SK-N-SH treated with all-trans-retinoic acid at 6 μM for 48 hours (cell line): ENCODE measurements at regions not wholly inside any gene's neighbourhood (a gene's known extent, or its start where the extent isn't known, plus 50 kb on each side); places are given as distances from the start of the nearest gene placed in this dataset.

ENCODE experiments used
- ATAC-seq: fragments of 200-7000 bp; cut with Tn5 transposase; 3 replicates; pipeline ENCODE4 v1.9.1; 2020; ENCODE audit warnings: mild to moderate bottlenecking, moderate library complexity
- ARNTL ChIP-seq: fragments of 450-650 bp; formaldehyde crosslinking; IDR thresholded peaks from 2 replicates; pipeline ENCODE4 v1.5.0; 2020; ENCODE audit warnings: low read depth, mild to moderate bottlenecking, moderate library complexity, borderline replicate concordance
- BACH2 ChIP-seq: fragments of 250-450 bp; sonication (Bioruptor Pico); IDR thresholded peaks from 2 replicates; pipeline ENCODE4 v1.9.0; 2021; ENCODE audit warnings: mild to moderate bottlenecking, borderline replicate concordance
- CSDC2 ChIP-seq: fragments of 250-450 bp; sonication (Bioruptor Pico); IDR thresholded peaks from 2 replicates; pipeline ENCODE4 v1.5.0; 2020; ENCODE audit warnings: mild to moderate bottlenecking, moderate library complexity
- ESRRG ChIP-seq: fragments of 250-450 bp; sonication (Bioruptor Pico); IDR thresholded peaks from 2 replicates; pipeline ENCODE4 v1.6.1; 2021; ENCODE audit warnings: mild to moderate bottlenecking
- GLIS3 ChIP-seq: fragments of 250-450 bp; sonication (Bioruptor Pico); IDR thresholded peaks from 2 replicates; pipeline ENCODE4 v1.5.0; 2020; ENCODE audit warnings: mild to moderate bottlenecking, moderate library complexity
- ISL1 ChIP-seq: fragments of 250-450 bp; sonication (Bioruptor Pico); IDR thresholded peaks from 2 replicates; pipeline ENCODE4 v2.1.2; 2022; ENCODE audit warnings: mild to moderate bottlenecking, moderate library complexity
- OSR1 ChIP-seq: fragments of 250-450 bp; sonication (Bioruptor Pico); IDR thresholded peaks from 2 replicates; pipeline ENCODE4 v1.8.0; 2022; ENCODE audit warnings: moderate library complexity, mild to moderate bottlenecking, inconsistent platforms
- PPARA ChIP-seq: fragments of 250-450 bp; sonication (Bioruptor Pico); IDR thresholded peaks from 2 replicates; pipeline ENCODE4 v1.5.0; 2020; ENCODE audit warnings: mild to moderate bottlenecking, borderline replicate concordance
- RARB ChIP-seq: fragments of 250-450 bp; sonication (Bioruptor Pico); IDR thresholded peaks from 2 replicates; pipeline ENCODE4 v1.8.0; 2021; ENCODE audit warnings: mild to moderate bottlenecking, moderate library complexity
- SNAI2 ChIP-seq: fragments of 250-450 bp; sonication (Bioruptor Pico); IDR thresholded peaks from 2 replicates; pipeline ENCODE4 v1.5.0; 2020; ENCODE audit warnings: mild to moderate bottlenecking, moderate library complexity
- TCF4 ChIP-seq: fragments of 250-450 bp; sonication (Bioruptor Pico); IDR thresholded peaks from 2 replicates; pipeline ENCODE4 v1.8.0; 2021; ENCODE audit warnings: mild to moderate bottlenecking, moderate library complexity, borderline replicate concordance
- TOX ChIP-seq: fragments of 250-450 bp; sonication (Bioruptor Pico); IDR thresholded peaks from 2 replicates; pipeline ENCODE4 v1.8.0; 2021; ENCODE audit warnings: mild to moderate bottlenecking, moderate library complexity, borderline replicate concordance
- ZC3H10 ChIP-seq: fragments of 250-450 bp; sonication (Bioruptor Pico); IDR thresholded peaks from 2 replicates; pipeline ENCODE4 v1.5.1; 2021; ENCODE audit warnings: mild to moderate bottlenecking, moderate library complexity
- ZFP3 ChIP-seq: fragments of 250-450 bp; sonication (Bioruptor Pico); IDR thresholded peaks from 2 replicates; pipeline ENCODE4 v1.5.0; 2020; ENCODE audit warnings: mild to moderate bottlenecking, moderate library complexity
- ZFP30 ChIP-seq: fragments of 450-650 bp; formaldehyde crosslinking; IDR thresholded peaks from 2 replicates; pipeline ENCODE4 v1.5.0; 2022; ENCODE audit warnings: mild to moderate bottlenecking, moderate library complexity
- ZNF565 ChIP-seq: fragments of 450-650 bp; formaldehyde crosslinking; conservative IDR thresholded peaks from 2 replicates; pipeline ENCODE4 v1.5.0; 2020; ENCODE audit warnings: low read depth, mild to moderate bottlenecking, moderate library complexity
- ZNF70 ChIP-seq: fragments of 450-650 bp; formaldehyde crosslinking; IDR thresholded peaks from 2 replicates; pipeline ENCODE4 v1.5.0; 2020; ENCODE audit warnings: mild to moderate bottlenecking, moderate library complexity
- ZNF8 ChIP-seq: fragments of 450-650 bp; formaldehyde crosslinking; IDR thresholded peaks from 2 replicates; pipeline ENCODE4 v1.5.0; 2020; ENCODE audit warnings: mild to moderate bottlenecking, moderate library complexity
- TF ChIP-seq, protein P1 (sequence below): fragments of 250-450 bp; sonication (Bioruptor Pico); IDR thresholded peaks from 2 replicates; pipeline ENCODE4 v1.5.1; 2020; ENCODE audit warnings: low read depth, mild to moderate bottlenecking, moderate library complexity
- TF ChIP-seq, protein P2 (sequence below): fragments of 250-450 bp; sonication (Bioruptor Pico); IDR thresholded peaks from 2 replicates; pipeline ENCODE4 v1.8.0; 2021; ENCODE audit warnings: low read depth, mild to moderate bottlenecking, moderate library complexity, borderline replicate concordance
- TF ChIP-seq, protein P3 (sequence below): fragments of 250-450 bp; sonication (Bioruptor Pico); IDR thresholded peaks from 2 replicates; pipeline ENCODE4 v1.8.0; 2020; ENCODE audit warnings: mild to moderate bottlenecking, moderate library complexity, borderline replicate concordance
- TF ChIP-seq, protein P4 (sequence below): fragments of 250-450 bp; sonication (Bioruptor Pico); IDR thresholded peaks from 2 replicates; pipeline ENCODE4 v1.5.0; 2020; ENCODE audit warnings: mild to moderate bottlenecking, moderate library complexity
- TF ChIP-seq, protein P5 (sequence below): fragments of 250-450 bp; sonication (Bioruptor Pico); IDR thresholded peaks from 2 replicates; pipeline ENCODE4 v1.5.1; 2021; ENCODE audit warnings: mild to moderate bottlenecking, moderate library complexity

DNA sequence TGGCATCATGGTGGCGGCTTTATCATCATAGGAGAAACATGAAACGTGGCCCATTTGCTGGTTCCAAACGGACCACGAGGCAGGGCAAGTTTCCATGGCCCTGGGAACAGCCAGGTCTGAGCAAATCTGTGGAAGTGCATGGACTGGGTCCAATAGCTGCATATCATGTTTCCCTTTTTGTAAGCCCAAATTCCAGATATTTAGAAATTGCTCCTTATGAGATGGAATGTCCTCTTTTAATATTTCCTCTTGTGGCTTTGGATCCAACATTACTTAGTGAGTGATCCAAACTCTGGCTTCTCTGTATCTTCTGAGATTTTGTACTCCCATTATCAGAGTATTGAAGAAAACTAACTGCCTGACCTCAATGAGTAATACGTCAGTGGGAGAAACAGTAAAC is 79.8 kb upstream of the FBXL7 start:
- ATAC-seq = no peak
- TF ChIP-seq CSDC2 (CRISPR knock-in tag) (no peak), ZC3H10 (CRISPR knock-in tag) (no peak), ZNF8 (CRISPR knock-in tag) (no peak), ESRRG (no peak), OSR1 (no peak)
- TF ChIP-seq, protein P1, sequence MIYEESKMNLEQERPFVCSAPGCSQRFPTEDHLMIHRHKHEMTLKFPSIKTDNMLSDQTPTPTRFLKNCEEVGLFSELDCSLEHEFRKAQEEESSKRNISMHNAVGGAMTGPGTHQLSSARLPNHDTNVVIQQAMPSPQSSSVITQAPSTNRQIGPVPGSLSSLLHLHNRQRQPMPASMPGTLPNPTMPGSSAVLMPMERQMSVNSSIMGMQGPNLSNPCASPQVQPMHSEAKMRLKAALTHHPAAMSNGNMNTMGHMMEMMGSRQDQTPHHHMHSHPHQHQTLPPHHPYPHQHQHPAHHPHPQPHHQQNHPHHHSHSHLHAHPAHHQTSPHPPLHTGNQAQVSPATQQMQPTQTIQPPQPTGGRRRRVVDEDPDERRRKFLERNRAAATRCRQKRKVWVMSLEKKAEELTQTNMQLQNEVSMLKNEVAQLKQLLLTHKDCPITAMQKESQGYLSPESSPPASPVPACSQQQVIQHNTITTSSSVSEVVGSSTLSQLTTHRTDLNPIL = no peak

DNA sequence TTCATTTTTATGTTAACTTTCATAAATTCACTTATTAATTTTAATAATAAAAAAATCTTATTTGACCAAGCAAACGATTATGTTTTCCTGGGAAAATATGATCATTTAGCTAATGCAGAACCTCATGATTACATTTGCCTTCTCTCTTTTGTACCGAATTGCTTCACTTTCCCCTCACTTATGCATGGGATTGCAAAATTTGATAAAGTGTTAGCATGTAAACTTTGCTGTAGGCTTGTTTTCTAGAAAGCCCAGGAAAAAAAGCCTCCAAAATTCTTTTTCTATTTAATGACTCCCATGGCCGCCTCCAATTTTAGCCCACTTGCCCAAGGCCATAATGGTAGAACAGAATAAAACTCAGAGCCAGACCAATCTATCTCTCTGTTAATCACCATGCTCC is 82.8 kb upstream of the FBXL7 start:
- TF ChIP-seq, protein P2, sequence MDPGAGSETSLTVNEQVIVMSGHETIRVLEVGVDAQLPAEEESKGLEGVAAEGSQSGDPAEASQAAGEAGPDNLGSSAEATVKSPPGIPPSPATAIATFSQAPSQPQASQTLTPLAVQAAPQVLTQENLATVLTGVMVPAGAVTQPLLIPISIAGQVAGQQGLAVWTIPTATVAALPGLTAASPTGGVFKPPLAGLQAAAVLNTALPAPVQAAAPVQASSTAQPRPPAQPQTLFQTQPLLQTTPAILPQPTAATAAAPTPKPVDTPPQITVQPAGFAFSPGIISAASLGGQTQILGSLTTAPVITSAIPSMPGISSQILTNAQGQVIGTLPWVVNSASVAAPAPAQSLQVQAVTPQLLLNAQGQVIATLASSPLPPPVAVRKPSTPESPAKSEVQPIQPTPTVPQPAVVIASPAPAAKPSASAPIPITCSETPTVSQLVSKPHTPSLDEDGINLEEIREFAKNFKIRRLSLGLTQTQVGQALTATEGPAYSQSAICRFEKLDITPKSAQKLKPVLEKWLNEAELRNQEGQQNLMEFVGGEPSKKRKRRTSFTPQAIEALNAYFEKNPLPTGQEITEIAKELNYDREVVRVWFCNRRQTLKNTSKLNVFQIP (CRISPR knock-in tag) = no peak
- TF ChIP-seq RARB (no peak), CSDC2 (CRISPR knock-in tag) (no peak), OSR1 (no peak)
- ATAC-seq = no peak

DNA sequence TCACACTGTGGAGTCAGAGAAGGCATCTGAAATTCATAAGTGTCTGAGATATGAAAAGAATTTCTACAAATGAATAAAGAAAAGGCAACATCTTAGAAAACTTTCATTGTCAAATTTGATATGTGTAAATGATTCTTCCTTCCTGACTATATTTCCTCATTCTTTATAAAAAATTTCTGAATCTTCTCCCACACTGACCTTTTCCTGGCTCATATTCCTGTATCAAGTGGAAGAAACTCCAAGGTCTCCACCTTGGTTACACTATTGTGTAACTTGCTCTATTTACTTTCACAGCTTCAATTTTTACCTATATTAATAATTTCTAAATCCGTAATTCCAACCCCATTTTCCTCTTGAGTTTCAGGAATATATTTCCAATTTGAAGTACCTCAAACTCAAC is 93.5 kb upstream of the FBXL7 start:
- no peak for ATAC-seq
- TF ChIP-seq GLIS3 (CRISPR knock-in tag) = no peak
- no peak for TF ChIP-seq ZFP3 (CRISPR knock-in tag)
- TF ChIP-seq ARNTL (CRISPR knock-in tag) = no peak
- TF ChIP-seq ZNF8 (CRISPR knock-in tag) = no peak
- no peak for TF ChIP-seq ISL1 (CRISPR knock-in tag)
- TF ChIP-seq ZNF565 = no peak
- TF ChIP-seq, protein P3, sequence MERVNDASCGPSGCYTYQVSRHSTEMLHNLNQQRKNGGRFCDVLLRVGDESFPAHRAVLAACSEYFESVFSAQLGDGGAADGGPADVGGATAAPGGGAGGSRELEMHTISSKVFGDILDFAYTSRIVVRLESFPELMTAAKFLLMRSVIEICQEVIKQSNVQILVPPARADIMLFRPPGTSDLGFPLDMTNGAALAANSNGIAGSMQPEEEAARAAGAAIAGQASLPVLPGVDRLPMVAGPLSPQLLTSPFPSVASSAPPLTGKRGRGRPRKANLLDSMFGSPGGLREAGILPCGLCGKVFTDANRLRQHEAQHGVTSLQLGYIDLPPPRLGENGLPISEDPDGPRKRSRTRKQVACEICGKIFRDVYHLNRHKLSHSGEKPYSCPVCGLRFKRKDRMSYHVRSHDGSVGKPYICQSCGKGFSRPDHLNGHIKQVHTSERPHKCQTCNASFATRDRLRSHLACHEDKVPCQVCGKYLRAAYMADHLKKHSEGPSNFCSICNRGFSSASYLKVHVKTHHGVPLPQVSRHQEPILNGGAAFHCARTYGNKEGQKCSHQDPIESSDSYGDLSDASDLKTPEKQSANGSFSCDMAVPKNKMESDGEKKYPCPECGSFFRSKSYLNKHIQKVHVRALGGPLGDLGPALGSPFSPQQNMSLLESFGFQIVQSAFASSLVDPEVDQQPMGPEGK (CRISPR knock-in tag) = no peak
- TF ChIP-seq ZC3H10 (CRISPR knock-in tag) = no peak
- no peak for TF ChIP-seq SNAI2 (CRISPR knock-in tag)
- no peak for TF ChIP-seq ZNF70
- no peak for TF ChIP-seq OSR1
- no peak for TF ChIP-seq PPARA (CRISPR knock-in tag)
- TF ChIP-seq TCF4 (CRISPR knock-in tag) = no peak
- TF ChIP-seq RARB = no peak
- TF ChIP-seq BACH2 = no peak
- TF ChIP-seq, protein P4, sequence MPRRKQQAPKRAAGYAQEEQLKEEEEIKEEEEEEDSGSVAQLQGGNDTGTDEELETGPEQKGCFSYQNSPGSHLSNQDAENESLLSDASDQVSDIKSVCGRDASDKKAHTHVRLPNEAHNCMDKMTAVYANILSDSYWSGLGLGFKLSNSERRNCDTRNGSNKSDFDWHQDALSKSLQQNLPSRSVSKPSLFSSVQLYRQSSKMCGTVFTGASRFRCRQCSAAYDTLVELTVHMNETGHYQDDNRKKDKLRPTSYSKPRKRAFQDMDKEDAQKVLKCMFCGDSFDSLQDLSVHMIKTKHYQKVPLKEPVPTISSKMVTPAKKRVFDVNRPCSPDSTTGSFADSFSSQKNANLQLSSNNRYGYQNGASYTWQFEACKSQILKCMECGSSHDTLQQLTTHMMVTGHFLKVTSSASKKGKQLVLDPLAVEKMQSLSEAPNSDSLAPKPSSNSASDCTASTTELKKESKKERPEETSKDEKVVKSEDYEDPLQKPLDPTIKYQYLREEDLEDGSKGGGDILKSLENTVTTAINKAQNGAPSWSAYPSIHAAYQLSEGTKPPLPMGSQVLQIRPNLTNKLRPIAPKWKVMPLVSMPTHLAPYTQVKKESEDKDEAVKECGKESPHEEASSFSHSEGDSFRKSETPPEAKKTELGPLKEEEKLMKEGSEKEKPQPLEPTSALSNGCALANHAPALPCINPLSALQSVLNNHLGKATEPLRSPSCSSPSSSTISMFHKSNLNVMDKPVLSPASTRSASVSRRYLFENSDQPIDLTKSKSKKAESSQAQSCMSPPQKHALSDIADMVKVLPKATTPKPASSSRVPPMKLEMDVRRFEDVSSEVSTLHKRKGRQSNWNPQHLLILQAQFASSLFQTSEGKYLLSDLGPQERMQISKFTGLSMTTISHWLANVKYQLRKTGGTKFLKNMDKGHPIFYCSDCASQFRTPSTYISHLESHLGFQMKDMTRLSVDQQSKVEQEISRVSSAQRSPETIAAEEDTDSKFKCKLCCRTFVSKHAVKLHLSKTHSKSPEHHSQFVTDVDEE (CRISPR knock-in tag) = no peak
- TF ChIP-seq, protein P5, sequence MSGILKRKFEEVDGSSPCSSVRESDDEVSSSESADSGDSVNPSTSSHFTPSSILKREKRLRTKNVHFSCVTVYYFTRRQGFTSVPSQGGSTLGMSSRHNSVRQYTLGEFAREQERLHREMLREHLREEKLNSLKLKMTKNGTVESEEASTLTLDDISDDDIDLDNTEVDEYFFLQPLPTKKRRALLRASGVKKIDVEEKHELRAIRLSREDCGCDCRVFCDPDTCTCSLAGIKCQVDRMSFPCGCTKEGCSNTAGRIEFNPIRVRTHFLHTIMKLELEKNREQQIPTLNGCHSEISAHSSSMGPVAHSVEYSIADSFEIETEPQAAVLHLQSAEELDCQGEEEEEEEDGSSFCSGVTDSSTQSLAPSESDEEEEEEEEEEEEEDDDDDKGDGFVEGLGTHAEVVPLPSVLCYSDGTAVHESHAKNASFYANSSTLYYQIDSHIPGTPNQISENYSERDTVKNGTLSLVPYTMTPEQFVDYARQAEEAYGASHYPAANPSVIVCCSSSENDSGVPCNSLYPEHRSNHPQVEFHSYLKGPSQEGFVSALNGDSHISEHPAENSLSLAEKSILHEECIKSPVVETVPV (CRISPR knock-in tag) = no peak
- TF ChIP-seq, protein P1 = no peak
- TF ChIP-seq ZFP30 = no peak
- no peak for TF ChIP-seq TOX (CRISPR knock-in tag)
